Endothelial cell (in vitro differentiated cells): ENCODE measurements at regions not wholly inside any gene's neighbourhood (a gene's known extent, or its start where the extent isn't known, plus 50 kb on each side); places are given as distances from the start of the nearest gene placed in this dataset.

Source experiments
- DNase-seq: peaks from one replicate; pipeline ENCODE4 v3.0.0; 2021; ENCODE audit warnings: low spot score
- H3K27ac Mint-ChIP-seq: one replicate; pipeline ENCODE4 v1.8.0; 2021; ENCODE audit warnings: mixed read lengths, inconsistent platforms; ENCODE audit not compliant: unreplicated experiment
- H3K27me3 Mint-ChIP-seq: one replicate; pipeline ENCODE4 v1.8.0; 2021; ENCODE audit warnings: mild to moderate bottlenecking, moderate library complexity, mixed read lengths, inconsistent platforms; ENCODE audit not compliant: unreplicated experiment
- H3K36me3 Mint-ChIP-seq: one replicate; pipeline ENCODE4 v1.8.0; 2021; ENCODE audit warnings: mild to moderate bottlenecking, low read depth, mixed read lengths, inconsistent platforms; ENCODE audit not compliant: unreplicated experiment
- H3K4me1 Mint-ChIP-seq: one replicate; pipeline ENCODE4 v1.8.0; 2021; ENCODE audit warnings: mild to moderate bottlenecking, mixed read lengths, inconsistent platforms; ENCODE audit not compliant: unreplicated experiment
- H3K4me3 Mint-ChIP-seq: one replicate; pipeline ENCODE4 v1.8.0; 2021; ENCODE audit warnings: mild to moderate bottlenecking, mixed read lengths, inconsistent platforms; ENCODE audit not compliant: unreplicated experiment
- H3K9me3 Mint-ChIP-seq: one replicate; pipeline ENCODE4 v1.8.0; 2021; ENCODE audit warnings: mixed read lengths, inconsistent platforms; ENCODE audit not compliant: unreplicated experiment
- CTCF ChIP-seq: fragments of 200-600 bp; sonication (generic); IDR thresholded peaks from one replicate; pipeline ENCODE4 v1.5.0; 2021; ENCODE audit warnings: antibody characterized with exemption; ENCODE audit not compliant: unreplicated experiment

- no peak for DNase-seq
- no peaks in the 10 kb centered on the region for H3K36me3 Mint-ChIP-seq
- no peak overlapping the region for H3K27ac Mint-ChIP-seq
- no peaks in the 10 kb centered on the region for H3K4me1 Mint-ChIP-seq
- no peaks in the 10 kb centered on the region for H3K9me3 Mint-ChIP-seq
- no peaks in the 10 kb centered on the region for H3K27me3 Mint-ChIP-seq
- no peak for TF ChIP-seq CTCF
- no peak overlapping the region for H3K4me3 Mint-ChIP-seq
Observed at GRCh38 chr6:113433335-113433991, 423.7 kb upstream of the MARCKS start.

GRCh38 chr6:113434641-113435040 lies 422.5 kb upstream of the MARCKS start:
- Mint-ChIP-seq H3K27ac (no peak overlapping the region), H3K4me1 (no peaks in the 10 kb centered on the region), H3K36me3 (no peaks in the 10 kb centered on the region), H3K27me3 (no peaks in the 10 kb centered on the region), H3K9me3 (no peaks in the 10 kb centered on the region), H3K4me3 (no peak overlapping the region)
- no peak for DNase-seq
- no peak for TF ChIP-seq CTCF

DNA sequence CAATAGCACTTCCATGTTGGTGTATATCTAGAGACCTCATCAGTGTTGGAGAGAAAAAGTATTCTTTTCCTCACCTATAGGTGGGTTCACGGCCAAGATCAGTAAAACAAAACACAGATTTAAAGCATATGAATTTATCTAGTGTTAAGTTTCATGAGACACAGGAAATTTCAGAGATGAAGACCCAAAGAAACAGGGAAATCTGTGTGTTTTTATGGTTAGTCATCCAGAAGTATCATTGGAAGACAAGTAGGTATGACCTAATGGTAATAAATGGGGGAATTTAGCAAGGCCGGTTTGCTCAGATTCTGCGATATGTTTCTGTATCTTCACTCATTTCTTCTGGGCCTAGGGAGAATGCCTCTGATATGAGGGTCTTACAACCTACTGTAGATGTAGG lies 419.6 kb upstream of the MARCKS start:
- Mint-ChIP-seq H3K4me1 (peaks cover 4% of the 10 kb centered on the region), H3K9me3 (no peaks in the 10 kb centered on the region), H3K36me3 (no peaks in the 10 kb centered on the region), H3K4me3 (no peak overlapping the region), H3K27ac (no peak overlapping the region), H3K27me3 (no peaks in the 10 kb centered on the region)
- DNase-seq: no peak
- TF ChIP-seq CTCF: no peak

DNA sequence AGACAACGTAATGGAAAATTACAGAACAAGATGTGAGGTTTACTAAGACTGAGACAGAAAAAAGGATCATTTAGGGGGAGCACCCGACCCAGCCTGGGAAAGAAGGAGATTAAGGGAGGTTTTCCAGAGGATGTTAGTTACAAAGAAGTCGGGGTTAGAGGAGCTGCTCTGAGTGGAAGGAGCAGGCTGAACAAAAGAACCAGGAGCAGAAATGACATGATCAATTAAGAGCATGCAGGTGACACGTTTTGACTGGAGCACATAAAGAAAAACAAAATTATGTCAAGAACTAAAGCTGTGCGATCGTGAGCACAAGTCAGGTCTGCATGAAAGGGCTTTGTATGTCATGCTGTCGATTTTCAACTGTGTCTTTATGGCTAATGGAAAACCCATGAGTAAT lies 417.3 kb upstream of the MARCKS start:
- Mint-ChIP-seq H3K4me1 (peaks cover 4% of the 10 kb centered on the region), H3K9me3 (no peaks in the 10 kb centered on the region), H3K27ac (peak overlapping the region; percentile 15), H3K36me3 (no peaks in the 10 kb centered on the region), H3K4me3 (no peak overlapping the region), H3K27me3 (no peaks in the 10 kb centered on the region)
- DNase-seq: no peak
- no peak for TF ChIP-seq CTCF

- no peak overlapping the region for H3K27ac Mint-ChIP-seq
- no peak for TF ChIP-seq CTCF
- no peaks in the 10 kb centered on the region for H3K27me3 Mint-ChIP-seq
- H3K36me3 Mint-ChIP-seq: no peaks in the 10 kb centered on the region
- DNase-seq: no peak
- H3K9me3 Mint-ChIP-seq: no peaks in the 10 kb centered on the region
- H3K4me1 Mint-ChIP-seq: peaks cover 4% of the 10 kb centered on the region
- no peak overlapping the region for H3K4me3 Mint-ChIP-seq
Observed at GRCh38 chr6:113442040-113442439, 415.1 kb upstream of the MARCKS start.
